CD4-positive, alpha-beta memory T cell (primary cell): ENCODE measurements at regions not wholly inside any gene's neighbourhood (a gene's known extent, or its start where the extent isn't known, plus 50 kb on each side); places are given as distances from the start of the nearest gene placed in this dataset.

Experiments used
- CTCF ChIA-PET: fragments of 350-600 bp; sonication (Branson Sonifier 250); formaldehyde crosslinking; loops from one replicate; lab custom pipeline; 2021; ENCODE audit warnings: inconsistent platforms; ENCODE audit not compliant: partially characterized antibody; lab: Charles Lee
- POLR2A ChIA-PET: fragments of 350-600 bp; sonication (Branson Sonifier 250); formaldehyde crosslinking; loops from one replicate; lab custom pipeline; 2021; ENCODE audit not compliant: partially characterized antibody; lab: Charles Lee
- DNase-seq, 5 donors: peaks; one replicate each; pipeline versions ENCODE4 v3.0.0 to v3.0.0-alpha.2; 2020 to 2022; ENCODE audit warnings: mixed read lengths in 1 of 5
- H3K27ac ChIP-seq: one replicate; pipeline ENCODE4 v1.7.0; 2013; ENCODE audit warnings: low read depth, low read length
- H3K27me3 ChIP-seq: 2 replicates; pipeline ENCODE4 v1.7.0; 2013; ENCODE audit warnings: mild to moderate bottlenecking, low read length, moderate library complexity; ENCODE audit not compliant: insufficient read depth
- H3K36me3 ChIP-seq: 2 replicates; pipeline ENCODE4 v1.7.0; 2013; ENCODE audit warnings: mild to moderate bottlenecking, low read length, moderate library complexity; ENCODE audit not compliant: insufficient read depth
- H3K4me1 ChIP-seq: 2 replicates; pipeline ENCODE4 v1.7.0; 2013; ENCODE audit warnings: mild to moderate bottlenecking, low read length, moderate library complexity; ENCODE audit not compliant: insufficient read depth
- H3K4me3 ChIP-seq, 2 donors: one replicate each; pipeline ENCODE4 v1.7.0; 2013; ENCODE audit warnings: low read length in 2 of 2, mild to moderate bottlenecking in 1 of 2
- H3K9me3 ChIP-seq, 2 donors: one replicate each; pipeline ENCODE4 v1.7.0; 2013; ENCODE audit warnings: low read length in 2 of 2, control low read depth in 1 of 2; ENCODE audit not compliant: control insufficient read depth in 1 of 2
- H3K27ac Mint-ChIP-seq, 7 donors: one replicate each; pipeline ENCODE4 v1.8.0; 2020 to 2021; ENCODE audit warnings: mixed read lengths in 7 of 7, mild to moderate bottlenecking in 6 of 7, inconsistent platforms in 3 of 7, moderate library complexity in 3 of 7
- H3K27me3 Mint-ChIP-seq, 2 donors: one replicate each; pipeline ENCODE4 v1.8.0; 2020 to 2021; ENCODE audit warnings: mixed read lengths in 2 of 2
- H3K36me3 Mint-ChIP-seq, 2 donors: one replicate each; pipeline ENCODE4 v1.8.0; 2020 to 2021; ENCODE audit warnings: mixed read lengths in 2 of 2, inconsistent platforms in 1 of 2, mild to moderate bottlenecking in 1 of 2
- H3K4me1 Mint-ChIP-seq, 4 donors: one replicate each; pipeline ENCODE4 v1.8.0; 2020 to 2021; ENCODE audit warnings: mixed read lengths in 4 of 4, mild to moderate bottlenecking in 1 of 4
- H3K4me3 Mint-ChIP-seq, 8 donors: one replicate each; pipeline ENCODE4 v1.8.0; 2020 to 2021; ENCODE audit warnings: mixed read lengths in 8 of 8, mild to moderate bottlenecking in 7 of 8, moderate library complexity in 6 of 8, inconsistent platforms in 3 of 8
- H3K9me3 Mint-ChIP-seq, 8 donors: one replicate each; pipeline ENCODE4 v1.8.0; 2020 to 2021; ENCODE audit warnings: mixed read lengths in 8 of 8, mild to moderate bottlenecking in 5 of 8, inconsistent platforms in 3 of 8, moderate library complexity in 1 of 8
- intact Hi-C: fragments of 100-400 bp; cut with micrococcal nuclease; formaldehyde crosslinking; loops from one replicate; pipeline ENCODE4 v1.15.1; 2023

DNA sequence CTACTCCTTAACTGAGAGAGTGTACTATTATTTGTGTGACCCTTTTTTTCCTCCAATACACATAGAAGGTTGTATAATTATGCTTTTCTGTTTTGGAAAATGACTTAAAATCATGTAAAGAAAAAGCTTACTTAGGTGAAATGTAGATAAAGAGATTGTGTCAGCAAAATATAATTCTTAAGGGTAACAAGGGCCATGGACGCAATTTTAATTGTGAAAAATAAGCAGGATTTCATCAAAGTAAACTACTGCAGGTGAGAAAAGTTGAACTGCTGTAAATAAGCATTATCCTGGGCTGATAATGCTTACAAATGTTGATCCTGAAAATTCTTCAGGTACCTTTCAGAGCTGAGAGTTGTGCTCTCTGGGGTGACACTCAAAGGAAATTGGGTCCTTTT, 141.5 kb downstream of the RPIA start:
- Histone ChIP-seq H3K27ac (no peak overlapping the region), H3K9me3 (no peaks in the 10 kb centered on the region), H3K4me1 (no peaks in the 10 kb centered on the region), H3K27me3 (no peaks in the 10 kb centered on the region), H3K36me3 (no peaks in the 10 kb centered on the region), H3K4me3 (no peak overlapping the region)
- intact Hi-C loops = no loop called here
- DNase-seq = no peak
- CTCF ChIA-PET = interaction anchor here (1.1 kb wide), 1 partner anchor 47 kb away, joined by 3 read pairs; no protein-coding TSS in a partner anchor
- Mint-ChIP-seq H3K9me3 (no peaks in the 10 kb centered on the region), H3K27me3 (peaks cover 4 to 6% of the 10 kb centered on the region in 2 donors), H3K27ac (no peak overlapping the region), H3K36me3 (no peaks in the 10 kb centered on the region), H3K4me1 (no peaks in the 10 kb centered on the region), H3K4me3 (no peak overlapping the region)
- POLR2A ChIA-PET = no interaction called here

DNA sequence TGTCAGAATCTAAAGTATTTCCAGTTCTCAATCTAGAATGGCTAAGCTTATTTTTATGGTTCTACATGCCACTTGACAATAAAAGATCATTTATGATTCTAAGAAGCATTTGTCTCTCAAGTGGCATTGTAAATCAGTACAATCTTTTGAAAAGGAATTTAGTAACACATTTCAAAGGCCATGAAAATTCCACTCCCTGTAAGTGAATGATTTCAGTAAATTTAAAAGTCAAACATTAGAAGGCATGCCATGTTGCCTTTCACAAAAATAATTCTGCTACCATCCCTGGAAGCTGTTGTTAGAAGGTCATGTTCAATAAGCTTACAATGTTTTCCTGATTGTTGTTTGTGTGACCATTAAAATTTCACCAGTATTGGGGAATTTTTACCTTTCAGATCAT, 142.9 kb downstream of the RPIA start:
- H3K4me3 Mint-ChIP-seq = no peak overlapping the region
- no peak overlapping the region for H3K27ac ChIP-seq
- H3K27me3 Mint-ChIP-seq = peaks cover 1 to 7% of the 10 kb centered on the region in 2 donors

DNA sequence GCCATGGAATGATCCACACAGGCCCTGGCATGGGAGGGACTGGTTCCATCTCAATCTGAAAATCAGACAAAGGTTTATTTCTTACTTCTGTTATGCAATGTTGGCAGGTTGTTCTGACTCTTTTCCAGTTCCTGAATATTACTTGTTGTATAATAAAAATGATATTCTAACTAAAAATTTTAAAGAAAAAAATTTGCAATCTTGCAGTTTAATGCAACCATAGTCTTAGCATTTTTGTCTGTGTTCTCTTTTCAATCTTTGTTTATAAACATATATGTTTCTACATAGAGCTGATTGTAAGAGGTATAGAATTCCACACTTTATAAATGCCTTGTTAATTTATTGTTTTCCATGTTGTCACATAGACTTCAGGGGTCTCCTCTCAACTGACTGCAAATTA, 143.4 kb downstream of the RPIA start:
- no peak overlapping the region for H3K27ac Mint-ChIP-seq
- Histone ChIP-seq H3K9me3 (no peaks in the 10 kb centered on the region), H3K27ac (no peak overlapping the region), H3K4me3 (no peak overlapping the region), H3K36me3 (no peaks in the 10 kb centered on the region), H3K4me1 (no peaks in the 10 kb centered on the region), H3K27me3 (no peaks in the 10 kb centered on the region)
- DNase-seq = no peak
- intact Hi-C loops = no loop called here
- no peaks in the 10 kb centered on the region for H3K9me3 Mint-ChIP-seq
- H3K27me3 Mint-ChIP-seq = peaks cover 1 to 6% of the 10 kb centered on the region in 2 donors
- CTCF ChIA-PET = no interaction called here
- H3K36me3 Mint-ChIP-seq = no peaks in the 10 kb centered on the region
- no peaks in the 10 kb centered on the region for H3K4me1 Mint-ChIP-seq
- POLR2A ChIA-PET = no interaction called here
- H3K4me3 Mint-ChIP-seq = no peak overlapping the region

More for the DNA sequence above, 142.9 kb downstream of the RPIA start:
- Mint-ChIP-seq H3K36me3 (no peaks in the 10 kb centered on the region), H3K4me1 (no peaks in the 10 kb centered on the region), H3K9me3 (no peaks in the 10 kb centered on the region), H3K27ac (no peak overlapping the region)
- Histone ChIP-seq H3K4me1 (no peaks in the 10 kb centered on the region), H3K27me3 (no peaks in the 10 kb centered on the region), H3K9me3 (no peaks in the 10 kb centered on the region), H3K4me3 (no peak overlapping the region), H3K36me3 (no peaks in the 10 kb centered on the region)
- intact Hi-C loops = no loop called here
- ChIA-PET POLR2A (no interaction called here), CTCF (no interaction called here)
- no peak for DNase-seq

DNA sequence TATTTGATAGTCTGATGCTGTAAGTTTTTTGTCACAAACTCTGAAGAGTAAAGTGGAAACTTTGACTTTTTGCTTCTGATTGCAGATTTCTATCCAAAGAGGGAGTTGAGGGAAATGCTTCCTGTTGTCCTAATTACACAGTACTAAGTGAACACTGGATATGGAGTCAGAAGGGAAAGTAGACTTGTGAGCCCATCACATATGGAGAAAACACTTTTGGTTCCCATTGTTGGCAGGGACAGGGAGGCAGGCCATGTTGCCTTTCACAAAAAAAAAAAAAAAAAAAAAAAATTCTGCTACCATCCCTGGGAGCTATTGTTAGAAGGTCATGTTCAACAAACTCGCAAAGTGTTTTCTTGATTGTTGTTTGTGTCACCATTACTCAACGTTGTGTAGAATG, 144.3 kb downstream of the RPIA start:
- DNase-seq = no peak
- no peaks in the 10 kb centered on the region for H3K27me3 ChIP-seq
- H3K9me3 ChIP-seq = no peaks in the 10 kb centered on the region
- no peak overlapping the region for H3K27ac ChIP-seq
- POLR2A ChIA-PET = no interaction called here
- Mint-ChIP-seq H3K4me1 (no peaks in the 10 kb centered on the region), H3K4me3 (no peak overlapping the region), H3K9me3 (no peaks in the 10 kb centered on the region), H3K27ac (no peak overlapping the region), H3K27me3 (peaks cover 1 to 6% of the 10 kb centered on the region in 2 donors), H3K36me3 (no peaks in the 10 kb centered on the region)
- CTCF ChIA-PET = no interaction called here
- no peaks in the 10 kb centered on the region for H3K4me1 ChIP-seq
- H3K36me3 ChIP-seq = no peaks in the 10 kb centered on the region
- H3K4me3 ChIP-seq = no peak overlapping the region
- intact Hi-C loops = no loop called here

DNA sequence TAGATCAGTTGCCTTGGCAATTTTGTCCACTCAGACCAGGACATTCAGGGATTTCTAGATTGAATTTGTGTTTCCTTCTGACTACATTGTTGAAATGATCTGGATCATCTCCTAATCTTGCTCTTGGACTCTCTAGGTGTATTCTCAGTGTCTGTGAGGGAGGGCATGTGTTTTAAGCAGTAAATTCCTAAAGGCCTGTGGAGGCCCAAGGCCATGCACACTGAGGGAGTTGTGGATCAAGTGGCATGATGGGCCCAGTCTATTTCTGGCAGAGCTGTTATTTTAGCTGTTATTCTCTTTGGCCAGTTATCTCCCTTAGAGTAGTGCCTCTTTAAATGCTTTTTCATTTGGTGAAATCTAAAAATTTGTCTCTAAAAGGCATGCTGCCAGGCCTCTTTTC, 144.9 kb downstream of the RPIA start:
- Histone ChIP-seq H3K4me1 (no peaks in the 10 kb centered on the region), H3K36me3 (no peaks in the 10 kb centered on the region), H3K9me3 (no peaks in the 10 kb centered on the region), H3K27me3 (no peaks in the 10 kb centered on the region), H3K27ac (no peak overlapping the region), H3K4me3 (no peak overlapping the region)
- ChIA-PET CTCF (no interaction called here), POLR2A (no interaction called here)
- no peaks in the 10 kb centered on the region for H3K4me1 Mint-ChIP-seq
- H3K27ac Mint-ChIP-seq = no peak overlapping the region
- intact Hi-C loops = no loop called here
- H3K27me3 Mint-ChIP-seq = peaks cover 1 to 6% of the 10 kb centered on the region in 2 donors
- no peaks in the 10 kb centered on the region for H3K36me3 Mint-ChIP-seq
- DNase-seq = no peak
- H3K9me3 Mint-ChIP-seq = no peaks in the 10 kb centered on the region
- H3K4me3 Mint-ChIP-seq = no peak overlapping the region

DNA sequence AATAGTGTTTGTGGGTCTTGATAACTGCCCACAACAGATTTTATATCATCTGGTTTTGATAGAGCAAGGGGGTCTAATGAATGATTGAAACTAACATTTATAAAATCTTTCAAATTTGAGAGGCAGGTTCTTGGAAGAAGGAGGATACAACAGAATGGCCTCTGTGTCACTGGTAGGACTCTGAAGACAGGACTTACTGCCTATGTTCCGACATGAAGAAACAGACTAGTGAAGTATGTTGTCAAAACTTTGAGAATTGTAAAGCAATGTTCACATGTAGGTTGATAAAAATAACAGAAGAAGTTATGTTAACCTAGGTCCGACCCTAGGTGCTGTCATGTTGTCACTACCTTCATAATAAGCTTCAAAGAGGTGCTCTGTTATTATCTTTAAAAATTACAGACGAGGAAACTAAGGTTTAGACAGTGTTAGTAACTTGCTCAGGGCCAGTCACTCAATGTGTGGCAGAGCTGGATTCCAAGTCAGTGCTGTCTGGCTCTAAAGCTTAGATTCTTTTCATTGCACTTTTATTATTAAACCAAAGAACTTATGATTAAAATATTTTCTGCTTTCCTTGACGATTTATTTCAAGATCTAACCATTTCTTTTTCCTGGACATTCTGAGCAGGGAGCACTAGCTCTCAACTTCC, 146.2 kb downstream of the RPIA start:
- Histone ChIP-seq H3K27ac (no peak overlapping the region), H3K4me3 (no peak overlapping the region), H3K4me1 (no peaks in the 10 kb centered on the region), H3K9me3 (no peaks in the 10 kb centered on the region), H3K27me3 (no peaks in the 10 kb centered on the region), H3K36me3 (no peaks in the 10 kb centered on the region)
- H3K36me3 Mint-ChIP-seq = no peaks in the 10 kb centered on the region
- no peak overlapping the region for H3K4me3 Mint-ChIP-seq
- H3K9me3 Mint-ChIP-seq = no peaks in the 10 kb centered on the region
- H3K27me3 Mint-ChIP-seq = peaks cover 0 to 11% of the 10 kb centered on the region in 2 donors
- DNase-seq = no peak
- H3K4me1 Mint-ChIP-seq = no peaks in the 10 kb centered on the region
- intact Hi-C loops = no loop called here
- CTCF ChIA-PET = no interaction called here
- POLR2A ChIA-PET = no interaction called here
- H3K27ac Mint-ChIP-seq = no peak overlapping the region

DNA sequence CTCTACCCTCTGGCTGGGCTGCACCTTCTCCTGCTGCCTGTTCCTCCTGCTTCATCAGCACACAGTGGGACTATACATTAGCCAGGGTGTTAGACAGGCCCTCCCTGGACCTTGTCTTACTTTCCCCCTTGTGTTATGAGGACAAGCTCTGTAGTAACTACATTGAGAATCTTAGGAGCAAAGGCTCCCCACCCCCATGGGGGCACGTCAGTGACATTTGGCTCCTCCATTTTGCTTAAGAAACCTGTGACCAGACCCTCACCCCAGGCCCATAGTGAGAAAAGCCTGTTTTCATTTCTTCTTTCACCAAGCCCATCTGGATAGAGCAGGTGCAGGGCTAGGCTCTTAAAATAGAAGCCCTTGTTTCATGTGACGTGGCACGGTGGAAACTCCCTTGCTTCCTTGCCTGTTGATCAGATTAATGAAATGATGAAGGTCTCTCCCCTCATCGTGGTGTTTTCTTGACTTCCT, 146.7 kb downstream of the RPIA start:
- Histone ChIP-seq H3K4me3 (no peak overlapping the region), H3K36me3 (no peaks in the 10 kb centered on the region), H3K27me3 (no peaks in the 10 kb centered on the region), H3K9me3 (no peaks in the 10 kb centered on the region), H3K4me1 (no peaks in the 10 kb centered on the region), H3K27ac (no peak overlapping the region)
- ChIA-PET CTCF (no interaction called here), POLR2A (no interaction called here)
- Mint-ChIP-seq H3K4me1 (no peaks in the 10 kb centered on the region), H3K36me3 (no peaks in the 10 kb centered on the region), H3K9me3 (no peaks in the 10 kb centered on the region), H3K27ac (no peak overlapping the region), H3K27me3 (peaks cover under 1 to 13% of the 10 kb centered on the region in 2 donors), H3K4me3 (no peak overlapping the region)
- DNase-seq = no peak
- intact Hi-C loops = no loop called here
